ENCODE measurements at regions not wholly inside any gene's neighbourhood (a gene's known extent, or its start where the extent isn't known, plus 50 kb on each side); places are given as distances from the start of the nearest gene placed in this dataset.

- Mint-ChIP-seq H3K27me3 (no peaks in the 10 kb centered on the region), H3K9me3 (peaks cover 22% of the 10 kb centered on the region), H3K4me3 (no peak overlapping the region), H3K27ac (no peak overlapping the region), H3K4me1 (peaks cover 12% of the 10 kb centered on the region), H3K36me3 (ENCODE audit: low read depth) (no peaks in the 10 kb centered on the region)
- ATAC-seq (replicated peaks), result no peak
Observed at GRCh38 chr1:193432979-193433587, 246.7 kb upstream of the B3GALT2 start.

GRCh38 chr1:193431265-193431977 is 245.0 kb upstream of the B3GALT2 start:
- ATAC-seq (replicated peaks), result peak; percentile 21
- no peak overlapping the region for H3K4me3 Mint-ChIP-seq
- H3K27ac Mint-ChIP-seq, result no peak overlapping the region
- peaks cover 6% of the 10 kb centered on the region for H3K4me1 Mint-ChIP-seq
- H3K9me3 Mint-ChIP-seq, result peaks cover 20% of the 10 kb centered on the region
- no peaks in the 10 kb centered on the region for H3K27me3 Mint-ChIP-seq
- no peaks in the 10 kb centered on the region for H3K36me3 Mint-ChIP-seq (ENCODE audit: low read depth)

- Mint-ChIP-seq H3K36me3 (ENCODE audit: low read depth) (no peaks in the 10 kb centered on the region), H3K4me1 (peaks cover 8% of the 10 kb centered on the region), H3K27ac (no peak overlapping the region), H3K27me3 (no peaks in the 10 kb centered on the region), H3K4me3 (no peak overlapping the region), H3K9me3 (peaks cover 4% of the 10 kb centered on the region)
- no peak for ATAC-seq (replicated peaks)
Observed at GRCh38 chr1:193427524-193427923, 241.1 kb upstream of the B3GALT2 start.

GRCh38 chr1:193426061-193426460 is 239.6 kb upstream of the B3GALT2 start:
- Mint-ChIP-seq H3K9me3 (peaks cover 4% of the 10 kb centered on the region), H3K27ac (no peak overlapping the region), H3K27me3 (no peaks in the 10 kb centered on the region), H3K36me3 (ENCODE audit: low read depth) (no peaks in the 10 kb centered on the region), H3K4me3 (no peak overlapping the region), H3K4me1 (peaks cover 9% of the 10 kb centered on the region)
- ATAC-seq (replicated peaks), result no peak

GRCh38 chr1:193421487-193421886 is 235.1 kb upstream of the B3GALT2 start:
- no peaks in the 10 kb centered on the region for H3K36me3 Mint-ChIP-seq (ENCODE audit: low read depth)
- no peak overlapping the region for H3K4me3 Mint-ChIP-seq
- H3K27ac Mint-ChIP-seq, result no peak overlapping the region
- no peaks in the 10 kb centered on the region for H3K9me3 Mint-ChIP-seq
- H3K27me3 Mint-ChIP-seq, result no peaks in the 10 kb centered on the region
- H3K4me1 Mint-ChIP-seq, result peaks cover 36% of the 10 kb centered on the region
- no peak for ATAC-seq (replicated peaks)

- Mint-ChIP-seq H3K9me3 (no peaks in the 10 kb centered on the region), H3K36me3 (ENCODE audit: low read depth) (no peaks in the 10 kb centered on the region), H3K27ac (peak overlapping the region; percentile 71), H3K4me3 (peak overlapping the region; percentile 72), H3K27me3 (no peaks in the 10 kb centered on the region), H3K4me1 (peaks cover 44% of the 10 kb centered on the region)
- peak; percentile 60 for ATAC-seq (replicated peaks)
Observed at GRCh38 chr1:193419295-193419694, 232.9 kb upstream of the B3GALT2 start.

GRCh38 chr1:193418745-193419058 is 232.3 kb upstream of the B3GALT2 start:
- no peak for ATAC-seq (replicated peaks)
- H3K4me1 Mint-ChIP-seq, result peaks cover 44% of the 10 kb centered on the region
- no peaks in the 10 kb centered on the region for H3K27me3 Mint-ChIP-seq
- no peaks in the 10 kb centered on the region for H3K36me3 Mint-ChIP-seq (ENCODE audit: low read depth)
- H3K27ac Mint-ChIP-seq, result peak overlapping the region; percentile 71
- H3K4me3 Mint-ChIP-seq, result peak overlapping the region; percentile 72
- H3K9me3 Mint-ChIP-seq, result no peaks in the 10 kb centered on the region

- H3K4me3 Mint-ChIP-seq, result peak overlapping the region; percentile 72
- peaks cover 4% of the 10 kb centered on the region for H3K9me3 Mint-ChIP-seq
- peak overlapping the region; percentile 71 for H3K27ac Mint-ChIP-seq
- no peaks in the 10 kb centered on the region for H3K27me3 Mint-ChIP-seq
- H3K36me3 Mint-ChIP-seq (ENCODE audit: low read depth), result no peaks in the 10 kb centered on the region
- peak; percentile 93 for ATAC-seq (replicated peaks)
- peaks cover 46% of the 10 kb centered on the region for H3K4me1 Mint-ChIP-seq
Observed at GRCh38 chr1:193417945-193418744, 231.7 kb upstream of the B3GALT2 start.

- Mint-ChIP-seq H3K4me1 (peaks cover 47% of the 10 kb centered on the region), H3K27ac (peak overlapping the region; percentile 4), H3K36me3 (ENCODE audit: low read depth) (no peaks in the 10 kb centered on the region), H3K4me3 (peak overlapping the region; percentile 72), H3K9me3 (peaks cover 6% of the 10 kb centered on the region), H3K27me3 (no peaks in the 10 kb centered on the region)
- ATAC-seq (replicated peaks), result peak; percentile 22
Observed at GRCh38 chr1:193417403-193417802, 231.0 kb upstream of the B3GALT2 start.

- no peaks in the 10 kb centered on the region for H3K27me3 Mint-ChIP-seq
- no peaks in the 10 kb centered on the region for H3K36me3 Mint-ChIP-seq (ENCODE audit: low read depth)
- H3K4me1 Mint-ChIP-seq, result peaks cover 55% of the 10 kb centered on the region
- H3K4me3 Mint-ChIP-seq, result peak overlapping the region; percentile 72
- H3K9me3 Mint-ChIP-seq, result peaks cover 6% of the 10 kb centered on the region
- no peak for ATAC-seq (replicated peaks)
- peak overlapping the region; percentile 0 for H3K27ac Mint-ChIP-seq
Observed at GRCh38 chr1:193416226-193417024, 230.0 kb upstream of the B3GALT2 start.

GRCh38 chr1:193415256-193415655 is 228.8 kb upstream of the B3GALT2 start:
- peaks cover 55% of the 10 kb centered on the region for H3K4me1 Mint-ChIP-seq

GRCh38 chr1:193413376-193413775 is 227.0 kb upstream of the B3GALT2 start:
- peak overlapping the region; percentile 82 for H3K27ac Mint-ChIP-seq
- peaks cover 11% of the 10 kb centered on the region for H3K9me3 Mint-ChIP-seq
- H3K4me3 Mint-ChIP-seq, result peak overlapping the region; percentile 70

More at GRCh38 chr1:193415256-193415655, 228.8 kb upstream of the B3GALT2 start:
- Mint-ChIP-seq H3K9me3 (peaks cover 6% of the 10 kb centered on the region), H3K4me3 (no peak overlapping the region), H3K36me3 (ENCODE audit: low read depth) (no peaks in the 10 kb centered on the region), H3K27ac (no peak overlapping the region), H3K27me3 (no peaks in the 10 kb centered on the region)
- no peak for ATAC-seq (replicated peaks)

GRCh38 chr1:193412748-193413147 is 226.3 kb upstream of the B3GALT2 start:
- Mint-ChIP-seq H3K36me3 (ENCODE audit: low read depth) (no peaks in the 10 kb centered on the region), H3K9me3 (peaks cover 13% of the 10 kb centered on the region), H3K4me3 (peak overlapping the region; percentile 70), H3K27me3 (no peaks in the 10 kb centered on the region), H3K4me1 (peaks cover 48% of the 10 kb centered on the region), H3K27ac (peak overlapping the region; percentile 82)
- ATAC-seq (replicated peaks), result no peak

More at GRCh38 chr1:193413376-193413775, 227.0 kb upstream of the B3GALT2 start:
- Mint-ChIP-seq H3K4me1 (peaks cover 51% of the 10 kb centered on the region), H3K36me3 (ENCODE audit: low read depth) (no peaks in the 10 kb centered on the region), H3K27me3 (no peaks in the 10 kb centered on the region)
- no peak for ATAC-seq (replicated peaks)

GRCh38 chr1:193411714-193412113 is 225.3 kb upstream of the B3GALT2 start:
- no peaks in the 10 kb centered on the region for H3K36me3 Mint-ChIP-seq (ENCODE audit: low read depth)
- H3K27me3 Mint-ChIP-seq, result no peaks in the 10 kb centered on the region
- peak overlapping the region; percentile 70 for H3K4me3 Mint-ChIP-seq
- peaks cover 47% of the 10 kb centered on the region for H3K4me1 Mint-ChIP-seq
- H3K9me3 Mint-ChIP-seq, result peaks cover 13% of the 10 kb centered on the region
- peak; percentile 82 for ATAC-seq (replicated peaks)
- peak overlapping the region; percentile 82 for H3K27ac Mint-ChIP-seq

All from activated T-helper 17 cell treated with anti-CD3 and anti-CD28 coated beads, Interleukin-2, amount 50 U/mL, for 72 hours (primary cell).